Fibroblast of villous mesenchyme (primary cell): ENCODE measurements at regions not wholly inside any gene's neighbourhood (a gene's known extent, or its start where the extent isn't known, plus 50 kb on each side); places are given as distances from the start of the nearest gene placed in this dataset.

Experiments used
- DNase-seq: peaks from one replicate; pipeline ENCODE4 v3.0.0-alpha.2; 2010; ENCODE audit warnings: low read depth
- H3K4me3 ChIP-seq: 2 replicates; pipeline ENCODE4 v1.5.1; 2011; ENCODE audit warnings: low read depth, mild to moderate bottlenecking, low read length
- CTCF ChIP-seq: IDR thresholded peaks from 2 replicates; pipeline ENCODE4 v1.5.1; 2012; ENCODE audit warnings: low read depth, mild to moderate bottlenecking, low read length; ENCODE audit not compliant: insufficient read depth

DNA sequence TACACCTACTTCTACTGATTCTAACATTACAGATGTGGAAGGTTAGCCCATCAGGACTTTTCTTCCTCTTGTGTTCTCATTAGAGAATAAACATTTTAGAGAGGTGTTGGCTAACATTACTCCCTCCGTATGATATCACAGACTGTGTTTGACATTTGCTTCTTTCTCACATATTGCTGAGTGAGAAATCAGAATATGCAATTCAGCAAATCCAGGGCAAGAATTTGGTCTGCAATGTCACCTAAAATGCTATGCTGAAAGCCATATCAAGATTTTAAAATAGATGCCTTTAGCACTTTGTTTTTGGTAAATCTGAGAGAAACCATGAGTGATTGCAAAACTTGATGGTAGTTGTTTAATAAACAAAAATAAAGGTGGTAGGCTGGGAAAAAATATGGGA, 319.1 kb downstream of the C4orf33 start:
- TF ChIP-seq CTCF, result no peak
- no peak for DNase-seq
- H3K4me3 ChIP-seq, result no peak overlapping the region

GRCh38 chr4:129420637-129421036, 324.7 kb downstream of the C4orf33 start:
- DNase-seq, result no peak
- no peak overlapping the region for H3K4me3 ChIP-seq
- TF ChIP-seq CTCF, result no peak

DNA sequence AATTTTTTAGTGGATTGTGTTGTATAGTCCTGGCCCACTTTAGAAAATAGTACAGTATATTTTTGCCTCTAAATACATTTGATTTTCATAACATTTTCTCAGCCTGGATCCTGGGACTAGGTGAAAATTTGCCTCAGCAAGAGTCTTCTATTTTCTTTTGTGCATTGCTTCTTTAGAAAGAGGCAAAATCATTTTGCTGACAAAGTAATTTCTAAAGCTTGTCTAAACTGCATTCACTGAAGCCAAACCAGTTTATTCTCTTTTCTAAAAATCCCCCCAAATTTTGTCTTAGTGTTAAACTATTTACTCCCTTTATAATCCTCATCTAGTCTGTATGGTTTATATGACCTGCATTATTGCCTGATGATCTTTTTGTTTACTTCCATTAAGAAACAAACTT, 326.3 kb downstream of the C4orf33 start:
- TF ChIP-seq CTCF, result no peak
- no peak for DNase-seq
- H3K4me3 ChIP-seq, result no peak overlapping the region

DNA sequence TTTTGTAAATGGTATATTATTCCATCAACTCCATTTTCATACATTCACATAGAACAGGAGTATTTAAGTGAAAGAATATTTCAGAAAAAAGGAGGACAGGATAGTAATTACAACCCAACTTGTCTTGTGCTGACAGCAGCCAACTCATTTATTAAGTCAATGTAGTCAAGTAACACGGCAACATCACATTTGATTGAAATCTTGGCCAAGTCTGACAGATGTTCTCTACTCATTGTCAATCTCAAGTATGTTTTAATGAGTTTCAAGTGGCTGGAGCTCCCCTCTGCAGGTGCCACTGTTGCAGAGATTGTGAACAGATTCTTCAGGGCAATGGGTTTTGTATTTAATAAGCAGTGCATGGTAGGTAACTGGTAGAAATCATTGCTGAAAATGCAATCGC, 332.5 kb downstream of the C4orf33 start:
- no peak for TF ChIP-seq CTCF
- no peak overlapping the region for H3K4me3 ChIP-seq
- DNase-seq, result no peak

DNA sequence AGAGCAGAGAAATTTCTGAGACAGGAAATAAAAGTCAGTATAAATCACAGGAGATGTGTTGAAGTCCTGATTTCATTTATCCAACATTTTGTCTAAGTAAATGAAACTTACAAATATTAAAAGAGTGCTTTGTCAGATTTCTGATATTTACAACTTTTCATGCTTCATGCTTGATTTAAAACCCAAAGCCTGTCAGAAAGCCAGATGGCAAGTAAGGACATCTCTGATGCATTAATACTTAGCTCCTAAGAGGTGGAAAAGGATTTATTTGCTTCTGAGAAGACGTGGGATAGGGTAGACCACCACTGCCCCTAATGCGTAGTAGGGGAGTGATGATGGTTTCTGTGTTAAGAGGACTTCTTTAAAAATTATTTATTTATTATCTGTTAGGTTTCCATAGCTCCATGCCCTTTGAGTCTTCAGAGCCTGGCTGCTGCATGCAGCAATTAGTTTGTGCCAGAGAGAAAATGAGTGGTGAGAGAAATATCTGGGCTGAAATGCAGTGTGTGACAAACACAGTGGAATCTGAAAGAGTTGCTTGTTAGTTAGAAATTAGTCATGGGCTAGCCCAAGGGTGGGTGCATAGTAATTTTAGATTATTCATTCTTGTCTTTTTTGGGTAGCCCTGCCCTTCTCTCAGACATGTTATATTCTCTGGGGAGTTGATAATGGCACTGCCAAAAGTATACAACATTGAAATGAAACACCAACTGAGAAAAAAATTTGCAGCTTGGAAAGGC, 333.8 kb downstream of the C4orf33 start:
- no peak for TF ChIP-seq CTCF
- no peak for DNase-seq

DNA sequence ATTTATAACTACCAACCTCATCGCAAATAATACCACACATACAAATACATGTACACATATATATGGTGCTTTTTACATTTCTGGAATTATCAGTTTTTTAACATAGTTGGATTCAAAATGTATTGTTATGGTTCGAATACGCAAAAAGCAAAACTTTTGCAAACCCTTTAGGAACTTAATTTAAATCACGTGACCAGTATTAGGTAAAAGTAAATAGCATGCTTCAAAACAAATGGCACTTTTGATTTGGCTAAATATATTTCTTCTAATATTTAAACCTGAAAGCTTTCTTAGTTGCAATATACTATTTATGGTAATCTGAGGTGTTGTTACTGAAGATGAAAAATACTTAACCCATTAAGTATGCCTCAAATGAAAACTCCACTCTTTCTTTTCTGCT, 341.4 kb downstream of the C4orf33 start:
- DNase-seq, result no peak
- no peak overlapping the region for H3K4me3 ChIP-seq
- no peak for TF ChIP-seq CTCF

More for the DNA sequence above, 333.8 kb downstream of the C4orf33 start:
- no peak overlapping the region for H3K4me3 ChIP-seq

DNA sequence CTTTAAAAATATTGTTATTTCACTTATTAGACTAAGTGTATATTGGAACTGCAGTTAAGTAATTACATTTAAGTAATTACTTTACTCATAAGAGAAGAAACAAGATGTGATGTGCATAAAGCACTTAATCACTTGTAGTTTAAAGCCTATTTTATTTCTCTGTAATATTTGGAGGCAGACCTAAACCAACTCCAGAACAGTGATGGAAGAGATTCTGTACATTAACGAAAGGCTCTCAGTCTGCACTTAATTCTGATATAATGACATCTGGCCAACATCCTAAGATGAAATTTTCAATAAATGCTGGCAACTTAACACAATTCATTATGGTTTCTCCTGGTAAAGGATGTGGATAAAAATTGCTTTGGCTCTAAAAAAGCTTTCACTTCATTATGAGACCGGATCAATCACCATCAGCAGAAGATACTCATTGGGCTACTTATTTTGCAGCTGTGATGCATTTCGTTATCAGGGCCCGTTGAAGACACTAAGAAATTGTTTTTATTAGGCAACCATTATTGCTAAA, 342.6 kb downstream of the C4orf33 start:
- H3K4me3 ChIP-seq, result no peak overlapping the region
- DNase-seq, result no peak
- TF ChIP-seq CTCF, result no peak
